IPS-NIHi7 (cell line): ENCODE measurements at regions not wholly inside any gene's neighbourhood (a gene's known extent, or its start where the extent isn't known, plus 50 kb on each side); places are given as distances from the start of the nearest gene placed in this dataset.

ENCODE experiments used
- DNase-seq: peaks from one replicate; pipeline ENCODE4 v3.0.0; 2012; ENCODE audit warnings: mixed read lengths; ENCODE audit errors: extremely low spot score

- DNase-seq: no peak
Observed at GRCh38 chr2:144215207-144215606, 304.7 kb downstream of the ZEB2 start.

- no peak for DNase-seq
Observed at GRCh38 chr2:144213797-144214196, 306.1 kb downstream of the ZEB2 start.

GRCh38 chr2:144211826-144212225 is 308.1 kb downstream of the ZEB2 start:
- DNase-seq: no peak

- no peak for DNase-seq
Observed at GRCh38 chr2:144211065-144211464, 308.9 kb downstream of the ZEB2 start.

- no peak for DNase-seq
Observed at GRCh38 chr2:144210076-144210475, 309.8 kb downstream of the ZEB2 start.

GRCh38 chr2:144208924-144209323 is 311.0 kb downstream of the ZEB2 start:
- DNase-seq: no peak

GRCh38 chr2:144206019-144206418 is 313.9 kb downstream of the ZEB2 start:
- no peak for DNase-seq

- DNase-seq: no peak
Observed at GRCh38 chr2:144201868-144202468, 318.0 kb downstream of the ZEB2 start.

GRCh38 chr2:144201126-144201525 is 318.8 kb downstream of the ZEB2 start:
- no peak for DNase-seq

- no peak for DNase-seq
Observed at GRCh38 chr2:144198116-144198515, 321.8 kb downstream of the ZEB2 start.

- DNase-seq: no peak
Observed at GRCh38 chr2:144194326-144195071, 325.4 kb downstream of the ZEB2 start.

- no peak for DNase-seq
Observed at GRCh38 chr2:144190908-144191605, 328.9 kb downstream of the ZEB2 start.

GRCh38 chr2:144183727-144184126 is 336.2 kb downstream of the ZEB2 start:
- DNase-seq: no peak

GRCh38 chr2:144181001-144181400 is 338.9 kb downstream of the ZEB2 start:
- DNase-seq: no peak

GRCh38 chr2:144180131-144180530 is 339.8 kb downstream of the ZEB2 start:
- DNase-seq: no peak

GRCh38 chr2:144170179-144170578 is 349.7 kb downstream of the ZEB2 start:
- DNase-seq: no peak

- no peak for DNase-seq
Observed at GRCh38 chr2:144166743-144167142, 353.2 kb downstream of the ZEB2 start.

- DNase-seq: no peak
Observed at GRCh38 chr2:144165599-144166250, 354.2 kb downstream of the ZEB2 start.

- no peak for DNase-seq
Observed at GRCh38 chr2:144163592-144163991, 356.3 kb downstream of the ZEB2 start.

- peak; percentile 65 for DNase-seq
Observed at GRCh38 chr2:144162652-144163051, 357.3 kb downstream of the ZEB2 start.

- no peak for DNase-seq
Observed at GRCh38 chr2:144161061-144161460, 358.9 kb downstream of the ZEB2 start.

GRCh38 chr2:144159240-144159639 is 360.7 kb downstream of the ZEB2 start:
- no peak for DNase-seq
